ENCODE measurements at regions not wholly inside any gene's neighbourhood (a gene's known extent, or its start where the extent isn't known, plus 50 kb on each side); places are given as distances from the start of the nearest gene placed in this dataset.

DNA sequence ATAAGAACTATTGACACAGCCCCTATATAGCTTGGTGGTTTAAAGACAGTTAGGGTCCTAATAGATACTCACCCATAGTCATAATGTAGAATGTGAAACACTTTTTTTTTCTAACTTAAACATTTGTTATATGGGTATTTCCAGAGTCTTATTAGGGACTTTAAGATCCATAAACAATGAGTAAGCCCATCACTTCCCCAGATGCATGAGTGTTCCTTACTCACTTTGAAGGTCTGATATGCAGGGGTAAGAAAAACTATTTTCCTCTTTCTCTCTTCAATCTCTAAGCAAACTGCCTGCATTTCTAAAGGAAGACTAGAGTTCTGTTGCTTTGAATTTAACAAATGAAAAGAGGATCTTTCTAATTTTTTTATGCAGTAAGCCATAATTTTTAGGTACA, 443.6 kb upstream of the PITX2 start:
- Histone ChIP-seq H3K18ac (ENCODE audit: low read depth, low read length) (no peak overlapping the region), H3K56ac (ENCODE audit: extremely low read depth, insufficient read depth, low read length) (no peak overlapping the region), H2BK15ac (ENCODE audit: low read depth, low read length) (no peak overlapping the region), H3K9me3 (ENCODE audit: control insufficient read depth, insufficient read depth, low read length) (no peaks in the 10 kb centered on the region), H3K27ac (ENCODE audit: insufficient read depth, low read length) (no peak overlapping the region), H4K20me1 (ENCODE audit: insufficient read depth, low read length) (no peaks in the 10 kb centered on the region), H3K36me3 (ENCODE audit: control insufficient read depth, insufficient read depth, low read length) (no peaks in the 10 kb centered on the region), H2AK5ac (ENCODE audit: low read depth, low read length) (no peak overlapping the region), H3K4me1 (ENCODE audit: control insufficient read depth, insufficient read depth, low read length) (no peaks in the 10 kb centered on the region), H3K14ac (replicated peaks; ENCODE audit: low read depth, low read length) (no peak overlapping the region), H3K4ac (ENCODE audit: low read depth, low read length) (no peak overlapping the region), H3K23ac (ENCODE audit: low read depth, low read length) (no peak overlapping the region), H3K9ac (ENCODE audit: low read depth, low read length) (no peak overlapping the region), H2AFZ (replicated peaks; ENCODE audit: low read length, poor library complexity) (no peak overlapping the region), H3K4me2 (ENCODE audit: low read depth, low read length) (no peak overlapping the region), H3K4me3 (ENCODE audit: insufficient read depth, low read depth, low read length) (no peak overlapping the region), H2AK9ac (replicated peaks; ENCODE audit: low read depth, low read length, poor library complexity) (no peak overlapping the region), H2BK5ac (ENCODE audit: low read depth, low read length, poor library complexity, severe bottlenecking) (no peak overlapping the region), H3K9me1 (ENCODE audit: insufficient read depth, low read length) (no peaks in the 10 kb centered on the region), H2BK20ac (ENCODE audit: low read depth, low read length) (no peak overlapping the region), H3K27me3 (ENCODE audit: control insufficient read depth, insufficient read depth, low read length) (no peaks in the 10 kb centered on the region), H4K91ac (ENCODE audit: insufficient read depth, low read depth, low read length) (no peak overlapping the region), H4K8ac (ENCODE audit: low read depth in 2 of 2, low read length in 2 of 2) (no peak overlapping the region), H2BK120ac (ENCODE audit: low read depth, low read length) (no peak overlapping the region), H3K79me1 (ENCODE audit: low read depth in 1 of 2, low read length in 2 of 2) (no peaks in the 10 kb centered on the region), H4K5ac (ENCODE audit: low read depth, low read length) (no peak overlapping the region)
- TF ChIP-seq MAFK (IDR thresholded peaks at IDR 0.05; ENCODE audit: low read depth, low read length) (no peak), BHLHE40 (IDR thresholded peaks at IDR 0.05; ENCODE audit: low read depth, low read length) (no peak), CHD1 (IDR thresholded peaks at IDR 0.05; ENCODE audit: low read depth, low read length) (no peak), CEBPB (IDR thresholded peaks at IDR 0.05; ENCODE audit: low read depth, low read length) (no peak), MXI1 (IDR thresholded peaks at IDR 0.05; ENCODE audit: borderline replicate concordance, low read depth, low read length) (no peak), RCOR1 (IDR thresholded peaks at IDR 0.05; ENCODE audit: insufficient replicate concordance, low read length) (no peak), RAD21 (IDR thresholded peaks at IDR 0.05; ENCODE audit: low read length) (no peak), MAZ (IDR thresholded peaks at IDR 0.05; ENCODE audit: borderline replicate concordance, low read depth, low read length) (no peak), FOS (IDR thresholded peaks at IDR 0.05; ENCODE audit: low read depth, low read length) (no peak), SMC3 (IDR thresholded peaks at IDR 0.05; ENCODE audit: low read depth, low read length) (no peak), POLR2A (IDR thresholded peaks at IDR 0.05; ENCODE audit: low read depth, low read length) (no peak)
- TF ChIP-seq, protein P1, sequence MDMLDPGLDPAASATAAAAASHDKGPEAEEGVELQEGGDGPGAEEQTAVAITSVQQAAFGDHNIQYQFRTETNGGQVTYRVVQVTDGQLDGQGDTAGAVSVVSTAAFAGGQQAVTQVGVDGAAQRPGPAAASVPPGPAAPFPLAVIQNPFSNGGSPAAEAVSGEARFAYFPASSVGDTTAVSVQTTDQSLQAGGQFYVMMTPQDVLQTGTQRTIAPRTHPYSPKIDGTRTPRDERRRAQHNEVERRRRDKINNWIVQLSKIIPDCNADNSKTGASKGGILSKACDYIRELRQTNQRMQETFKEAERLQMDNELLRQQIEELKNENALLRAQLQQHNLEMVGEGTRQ (IDR thresholded peaks at IDR 0.05; ENCODE audit: low read depth, low read length) = no peak
- TF ChIP-seq, protein P2, sequence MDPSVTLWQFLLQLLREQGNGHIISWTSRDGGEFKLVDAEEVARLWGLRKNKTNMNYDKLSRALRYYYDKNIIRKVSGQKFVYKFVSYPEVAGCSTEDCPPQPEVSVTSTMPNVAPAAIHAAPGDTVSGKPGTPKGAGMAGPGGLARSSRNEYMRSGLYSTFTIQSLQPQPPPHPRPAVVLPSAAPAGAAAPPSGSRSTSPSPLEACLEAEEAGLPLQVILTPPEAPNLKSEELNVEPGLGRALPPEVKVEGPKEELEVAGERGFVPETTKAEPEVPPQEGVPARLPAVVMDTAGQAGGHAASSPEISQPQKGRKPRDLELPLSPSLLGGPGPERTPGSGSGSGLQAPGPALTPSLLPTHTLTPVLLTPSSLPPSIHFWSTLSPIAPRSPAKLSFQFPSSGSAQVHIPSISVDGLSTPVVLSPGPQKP (IDR thresholded peaks at IDR 0.05; ENCODE audit: borderline replicate concordance, low read depth, low read length) = no peak
- TF ChIP-seq, protein P3, sequence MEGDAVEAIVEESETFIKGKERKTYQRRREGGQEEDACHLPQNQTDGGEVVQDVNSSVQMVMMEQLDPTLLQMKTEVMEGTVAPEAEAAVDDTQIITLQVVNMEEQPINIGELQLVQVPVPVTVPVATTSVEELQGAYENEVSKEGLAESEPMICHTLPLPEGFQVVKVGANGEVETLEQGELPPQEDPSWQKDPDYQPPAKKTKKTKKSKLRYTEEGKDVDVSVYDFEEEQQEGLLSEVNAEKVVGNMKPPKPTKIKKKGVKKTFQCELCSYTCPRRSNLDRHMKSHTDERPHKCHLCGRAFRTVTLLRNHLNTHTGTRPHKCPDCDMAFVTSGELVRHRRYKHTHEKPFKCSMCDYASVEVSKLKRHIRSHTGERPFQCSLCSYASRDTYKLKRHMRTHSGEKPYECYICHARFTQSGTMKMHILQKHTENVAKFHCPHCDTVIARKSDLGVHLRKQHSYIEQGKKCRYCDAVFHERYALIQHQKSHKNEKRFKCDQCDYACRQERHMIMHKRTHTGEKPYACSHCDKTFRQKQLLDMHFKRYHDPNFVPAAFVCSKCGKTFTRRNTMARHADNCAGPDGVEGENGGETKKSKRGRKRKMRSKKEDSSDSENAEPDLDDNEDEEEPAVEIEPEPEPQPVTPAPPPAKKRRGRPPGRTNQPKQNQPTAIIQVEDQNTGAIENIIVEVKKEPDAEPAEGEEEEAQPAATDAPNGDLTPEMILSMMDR (conservative IDR thresholded peaks at IDR 0.05; ENCODE audit: low read depth, low read length) = no peak
- CTCF ChIA-PET = no interaction called here
- in situ Hi-C loops (cut with MboI; ENCODE audit: low sequenced_read_pairs) (no loop called here), dilution Hi-C loops (cut with HindIII; ENCODE audit: low sequenced_read_pairs, unreplicated experiment) (no loop called here), intact Hi-C loops (cut with micrococcal nuclease) (no loop called here)
- ATAC-seq (ENCODE audit: low read depth) (peak; percentile 62), DNase-seq (peak; percentile 63)
- BruUV-seq (replicated peaks) = no TSS peak
- POLR2A ChIA-PET (ENCODE audit: unreplicated experiment) = interaction anchor here (0.7 kb wide), 1 partner anchor 21 kb away, joined by 4 read pairs; no protein-coding TSS in a partner anchor

All from IMR-90 (cell line).